ENCODE measurements at regions not wholly inside any gene's neighbourhood (a gene's known extent, or its start where the extent isn't known, plus 50 kb on each side); places are given as distances from the start of the nearest gene placed in this dataset.

GRCh38 chr2:34474646-34475045 lies 875.5 kb upstream of the FAM98A start:
- TF ChIP-seq CTCF (IDR thresholded peaks at IDR 0.05; ENCODE audit: low read depth, low read length) (no peak), EZH2phosphoT487 (IDR thresholded peaks at IDR 0.05; ENCODE audit: low read depth) (no peak)

Measured in OCI-LY3 (cell line).